Frontal cortex (tissue), 3 donors: ENCODE measurements at regions not wholly inside any gene's neighbourhood (a gene's known extent, or its start where the extent isn't known, plus 50 kb on each side); places are given as distances from the start of the nearest gene placed in this dataset.

Experiments used
- DNase-seq, 2 donors: peaks; one replicate each; pipeline ENCODE4 v3.0.0; 2012; ENCODE audit warnings: low spot score in 2 of 2
- FAIRE-seq: peaks from 2 replicates; lab custom pipeline; 2012; peaks lifted over from hg19 to GRCh38; lab: Jason Lieb, UNC
- donor health status: control.
- donor health status: control.
- donor health status: control.

- DNase-seq (no peak), FAIRE-seq (no peak)
Measured at GRCh38 chr21:33152732-33153130, 77.0 kb upstream of the IFNAR2 start.

- DNase-seq: no peak
- FAIRE-seq: no peak
Measured at GRCh38 chr21:33155005-33155404, 74.7 kb upstream of the IFNAR2 start.

- FAIRE-seq (no peak), DNase-seq (no peak)
Measured at GRCh38 chr21:33155422-33155821, 74.3 kb upstream of the IFNAR2 start.

GRCh38 chr21:33157303-33157702 is 72.4 kb upstream of the IFNAR2 start:
- no peak for FAIRE-seq
- DNase-seq: no peak

GRCh38 chr21:33158654-33159053 is 71.1 kb upstream of the IFNAR2 start:
- DNase-seq: no peak

GRCh38 chr21:33162436-33162951 is 67.2 kb upstream of the IFNAR2 start:
- FAIRE-seq (no peak), DNase-seq (no peak)

More at GRCh38 chr21:33158654-33159053, 71.1 kb upstream of the IFNAR2 start:
- FAIRE-seq: no peak

- no peak for DNase-seq
- FAIRE-seq: no peak
Measured at GRCh38 chr21:33168886-33169285, 60.9 kb upstream of the IFNAR2 start.

- DNase-seq: no peak
- no peak for FAIRE-seq
Measured at GRCh38 chr21:33169359-33169758, 60.4 kb upstream of the IFNAR2 start.

- DNase-seq: no peak
- no peak for FAIRE-seq
Measured at GRCh38 chr21:33171616-33172169, 58.0 kb upstream of the IFNAR2 start.

- DNase-seq: no peak
- FAIRE-seq: no peak
Measured at GRCh38 chr21:33174756-33175155, 55.0 kb upstream of the IFNAR2 start.
